ENCODE measurements at regions not wholly inside any gene's neighbourhood (a gene's known extent, or its start where the extent isn't known, plus 50 kb on each side); places are given as distances from the start of the nearest gene placed in this dataset.

DNA sequence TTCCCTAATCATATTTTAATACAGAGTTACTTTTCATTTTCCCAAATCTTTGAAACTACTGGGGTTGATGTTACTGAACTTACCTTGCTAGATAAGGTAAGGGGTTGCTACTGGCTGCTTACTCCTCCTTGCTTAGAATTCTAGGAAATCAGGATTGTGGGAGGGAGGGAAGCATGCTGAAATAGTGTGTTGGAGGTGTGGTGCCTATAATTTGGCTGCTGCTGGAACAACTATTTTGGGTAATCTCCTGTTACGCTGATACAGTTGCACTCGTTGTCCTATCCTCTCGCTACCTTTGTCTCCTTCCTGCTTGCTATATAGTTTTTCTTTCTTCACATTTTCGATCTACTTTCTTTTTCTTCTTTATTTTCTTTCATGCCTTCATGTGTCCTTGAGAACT is 83.7 kb downstream of the BMP2 start:
- no peaks in the 10 kb centered on the region for H3K4me1 ChIP-seq (ENCODE audit: control insufficient read depth, insufficient read depth, low read length)
- no peaks in the 10 kb centered on the region for H3K9me3 ChIP-seq (ENCODE audit: control insufficient read depth, insufficient read depth, low read depth, low read length)
- H3K36me3 ChIP-seq (ENCODE audit: control insufficient read depth in 2 of 2, insufficient read depth in 1 of 2, low read length in 2 of 2), result no peaks in the 10 kb centered on the region
- ChIA-PET POLR2A (no interaction called here), CTCF (no interaction called here)
- H3K27ac ChIP-seq (ENCODE audit: extremely low read depth, low read depth, low read length), result no peak overlapping the region
- H3K4me3 ChIP-seq (ENCODE audit: low read depth, low read length), result no peak overlapping the region
- no peak for TF ChIP-seq ZNF530 (tag by site-specific recombination; IDR thresholded peaks at IDR 0.05; ENCODE audit: low read depth)
- TF ChIP-seq ZSCAN23 (tag by site-specific recombination; IDR thresholded peaks at IDR 0.05), result no peak

DNA sequence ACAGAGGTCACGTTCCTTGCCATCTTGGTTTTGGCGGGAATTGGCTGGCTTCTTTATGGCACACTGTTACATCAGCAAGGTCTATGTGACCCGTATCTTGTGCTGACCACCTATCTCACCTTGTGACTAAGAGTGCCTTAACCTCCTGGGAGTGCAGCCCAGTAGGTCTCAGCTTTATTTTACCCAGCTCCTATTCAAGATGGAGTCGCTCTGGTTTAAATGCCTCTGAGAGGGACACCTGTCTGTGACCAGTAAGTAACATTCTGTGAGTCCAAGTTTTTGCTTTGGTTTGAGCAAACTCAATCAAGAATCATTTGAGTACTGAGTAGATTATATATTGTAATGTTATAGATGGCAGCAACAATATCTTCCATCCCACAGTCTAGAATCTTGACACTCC is 85.0 kb downstream of the BMP2 start:
- Histone ChIP-seq H3K4me1 (ENCODE audit: control insufficient read depth, insufficient read depth, low read length) (no peaks in the 10 kb centered on the region), H3K36me3 (ENCODE audit: control insufficient read depth in 2 of 2, insufficient read depth in 1 of 2, low read length in 2 of 2) (no peaks in the 10 kb centered on the region), H3K9me3 (ENCODE audit: control insufficient read depth, insufficient read depth, low read depth, low read length) (no peaks in the 10 kb centered on the region), H3K4me3 (ENCODE audit: low read depth, low read length) (no peak overlapping the region), H3K27ac (ENCODE audit: extremely low read depth, low read depth, low read length) (no peak overlapping the region)
- ChIA-PET POLR2A (no interaction called here), CTCF (no interaction called here)
- TF ChIP-seq ZNF202 (tag by site-specific recombination; IDR thresholded peaks at IDR 0.05; ENCODE audit: borderline replicate concordance) (no peak), TSHZ1 (tag by site-specific recombination; IDR thresholded peaks at IDR 0.05; ENCODE audit: borderline replicate concordance) (no peak), ZNF555 (tag by site-specific recombination; conservative IDR thresholded peaks at IDR 0.05) (no peak)

DNA sequence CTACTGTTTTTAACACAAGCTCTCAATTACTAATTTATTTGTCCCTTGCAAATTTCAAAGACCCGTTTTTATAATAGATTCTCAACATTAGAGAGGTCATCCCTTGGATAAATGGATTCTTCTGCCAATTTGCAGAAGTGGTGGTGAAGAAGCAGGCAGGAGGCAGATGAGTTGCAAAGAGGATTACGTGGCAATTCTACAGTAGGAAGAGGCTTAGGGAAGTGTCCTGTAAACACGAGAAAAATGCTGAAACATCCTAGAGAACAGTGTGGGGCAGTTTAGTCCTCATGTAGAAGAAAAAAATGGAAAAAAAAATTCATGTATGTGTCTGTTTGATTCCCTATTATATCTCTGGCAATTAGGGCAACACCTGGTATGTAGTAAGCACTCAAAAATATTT is 87.6 kb downstream of the BMP2 start:
- POLR2A ChIA-PET, result no interaction called here
- no peak for TF ChIP-seq MYNN (tag by site-specific recombination; IDR thresholded peaks at IDR 0.05; ENCODE audit: borderline replicate concordance)
- TF ChIP-seq ZNF426 (tag by site-specific recombination; IDR thresholded peaks at IDR 0.05), result no peak
- no peak for TF ChIP-seq ZNF645 (tag by site-specific recombination; IDR thresholded peaks at IDR 0.05)
- TF ChIP-seq ZNF184 (tag by site-specific recombination; IDR thresholded peaks at IDR 0.05), result no peak
- no peak for TF ChIP-seq ZNF221 (tag by site-specific recombination; IDR thresholded peaks at IDR 0.05; ENCODE audit: borderline replicate concordance)
- TF ChIP-seq ZNF174 (tag by site-specific recombination; IDR thresholded peaks at IDR 0.05), result no peak
- TF ChIP-seq ZNF692 (tag by site-specific recombination; IDR thresholded peaks at IDR 0.05), result no peak
- TF ChIP-seq ZNF677 (tag by site-specific recombination; IDR thresholded peaks at IDR 0.05), result no peak
- no peak for TF ChIP-seq ZBTB1 (tag by site-specific recombination; IDR thresholded peaks at IDR 0.05)
- TF ChIP-seq REST (tag by site-specific recombination; IDR thresholded peaks at IDR 0.05), result no peak
- no peak for TF ChIP-seq ZNF560 (tag by site-specific recombination; IDR thresholded peaks at IDR 0.05; ENCODE audit: borderline replicate concordance)
- no peak for TF ChIP-seq ZSCAN23 (tag by site-specific recombination; IDR thresholded peaks at IDR 0.05)
- no peak for TF ChIP-seq HOXC10 (CRISPR knock-in tag; IDR thresholded peaks at IDR 0.05)
- CTCF ChIA-PET, result no interaction called here

More for the DNA sequence above, 87.6 kb downstream of the BMP2 start:
- Histone ChIP-seq H3K9me3 (ENCODE audit: control insufficient read depth, insufficient read depth, low read depth, low read length) (no peaks in the 10 kb centered on the region), H3K36me3 (ENCODE audit: control insufficient read depth in 2 of 2, insufficient read depth in 1 of 2, low read length in 2 of 2) (no peaks in the 10 kb centered on the region), H3K27ac (ENCODE audit: extremely low read depth, low read depth, low read length) (no peak overlapping the region), H3K4me3 (ENCODE audit: low read depth, low read length) (no peak overlapping the region), H3K4me1 (ENCODE audit: control insufficient read depth, insufficient read depth, low read length) (no peaks in the 10 kb centered on the region)
